ENCODE measurements at regions not wholly inside any gene's neighbourhood (a gene's known extent, or its start where the extent isn't known, plus 50 kb on each side); places are given as distances from the start of the nearest gene placed in this dataset.

DNA sequence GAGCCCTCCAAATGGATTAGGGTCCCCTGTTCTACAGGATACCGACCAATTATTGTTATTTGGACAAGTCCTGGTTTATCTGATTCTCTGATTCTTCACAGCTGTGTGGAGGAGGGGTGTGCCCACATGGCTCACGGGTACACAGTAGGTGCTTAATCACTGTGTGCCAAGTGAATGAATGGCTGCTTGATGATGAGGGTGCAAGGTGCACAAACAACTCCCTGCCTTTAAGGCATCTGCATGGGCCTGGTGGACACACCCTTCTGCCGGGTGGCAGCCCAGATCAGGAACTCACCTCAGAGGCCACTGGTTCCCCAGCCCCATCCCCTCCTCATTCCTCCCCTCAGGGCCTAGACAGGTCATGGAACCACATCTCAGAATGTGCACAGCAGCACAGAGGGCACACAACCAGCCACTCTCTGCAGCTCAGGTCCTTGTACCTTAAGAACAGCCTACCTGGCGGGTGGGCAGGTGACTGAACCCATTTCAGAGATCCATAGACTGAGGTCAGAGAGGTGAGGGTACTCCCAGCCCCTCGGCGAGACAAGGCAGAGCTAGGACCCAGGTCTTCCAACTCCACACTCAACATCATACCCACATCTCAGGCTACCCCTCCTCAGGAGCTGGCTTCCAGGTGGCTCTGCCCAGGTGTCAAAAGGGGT, 50.3 kb downstream of the SHANK2 start:
- no peak for DNase-seq

DNA sequence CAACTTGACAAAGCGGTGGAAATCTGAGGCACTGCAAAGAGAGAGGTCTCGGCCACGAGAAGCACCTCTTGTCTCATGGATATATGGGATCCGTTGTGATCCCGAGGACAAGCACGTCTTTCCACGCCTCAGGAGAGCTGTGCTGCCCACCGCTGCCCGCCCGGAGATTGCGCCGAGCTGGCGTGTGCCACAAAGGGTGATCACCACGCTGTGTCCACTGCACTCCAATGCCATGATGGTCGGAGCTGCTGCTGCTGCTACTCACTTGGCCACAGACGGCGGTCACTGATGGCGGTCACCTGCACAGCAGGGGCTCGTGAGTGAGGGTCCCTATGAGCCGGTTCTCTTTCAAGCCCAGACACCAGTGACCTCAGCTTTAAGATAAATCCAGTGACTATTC, 51.1 kb downstream of the SHANK2 start:
- no peak for DNase-seq

DNA sequence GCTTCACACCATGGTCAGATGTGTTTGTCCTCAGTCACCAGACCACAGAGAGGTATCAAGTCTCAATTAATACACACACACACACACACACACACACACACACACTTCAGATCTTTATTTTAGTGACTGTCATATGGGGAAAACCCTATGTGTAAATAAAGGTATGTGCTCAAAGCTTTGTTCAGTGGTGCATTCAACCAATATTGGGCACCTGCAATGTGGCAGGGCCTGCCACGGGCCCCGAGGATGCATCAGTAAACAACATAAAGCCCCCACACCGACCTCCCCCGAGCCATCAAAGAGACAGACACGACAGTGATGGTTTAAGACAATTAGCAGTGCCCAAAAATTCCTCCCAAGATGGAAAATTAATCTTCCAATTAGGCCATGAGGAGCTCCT, 51.6 kb downstream of the SHANK2 start:
- no peak for DNase-seq

DNA sequence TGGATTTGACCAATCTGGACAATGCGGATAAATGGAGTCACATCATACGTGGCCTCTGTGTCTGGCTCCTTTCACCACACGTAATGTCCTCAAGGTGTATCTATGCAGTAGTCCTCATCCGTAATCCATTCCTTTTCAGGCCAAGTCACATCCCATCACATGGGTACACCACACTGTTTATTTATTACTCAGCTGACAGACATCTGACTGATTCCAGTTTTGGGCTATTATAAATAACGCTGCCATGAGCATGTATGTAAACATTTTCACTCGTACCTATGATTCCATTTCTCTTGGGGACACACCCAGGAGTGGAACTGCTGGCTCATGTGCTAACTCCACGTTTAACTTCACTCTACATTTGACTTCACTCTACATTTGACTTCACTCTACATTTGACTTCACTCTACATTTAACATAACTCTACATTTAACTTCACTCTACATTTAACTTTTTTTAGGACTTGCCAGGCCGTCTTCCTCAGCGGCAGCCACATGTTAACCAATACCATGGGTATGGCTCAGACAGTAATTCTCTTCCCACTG, 52.1 kb downstream of the SHANK2 start:
- DNase-seq = no peak

DNA sequence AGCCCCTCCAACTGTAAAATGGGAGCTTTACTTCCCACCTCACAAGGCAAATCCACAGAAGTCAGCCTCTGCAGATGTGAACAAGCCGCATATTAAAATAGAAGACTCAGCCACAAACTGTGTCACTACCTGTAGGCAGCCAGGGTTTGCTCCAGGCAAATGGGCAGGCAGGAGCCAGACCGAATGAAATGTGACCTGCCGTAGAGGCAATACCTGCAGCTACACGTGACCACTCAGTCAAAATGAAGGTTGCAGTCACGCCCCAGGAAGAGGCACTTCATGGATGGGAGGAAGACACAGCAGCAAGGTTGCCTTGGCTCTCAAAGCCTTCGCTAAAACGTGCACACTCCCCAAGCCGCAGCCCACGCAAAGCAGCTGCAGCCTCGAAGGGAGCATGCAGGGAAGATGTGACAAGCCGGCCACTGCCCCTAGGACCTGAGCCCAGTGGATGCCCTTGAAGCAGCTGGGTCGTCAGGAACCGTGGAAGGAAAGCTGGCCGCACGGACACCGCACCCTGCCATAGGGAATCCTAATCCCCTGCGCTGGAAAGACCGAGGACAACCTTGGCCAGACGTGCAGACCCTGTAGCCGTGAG, 53.1 kb downstream of the SHANK2 start:
- DNase-seq = no peak

DNA sequence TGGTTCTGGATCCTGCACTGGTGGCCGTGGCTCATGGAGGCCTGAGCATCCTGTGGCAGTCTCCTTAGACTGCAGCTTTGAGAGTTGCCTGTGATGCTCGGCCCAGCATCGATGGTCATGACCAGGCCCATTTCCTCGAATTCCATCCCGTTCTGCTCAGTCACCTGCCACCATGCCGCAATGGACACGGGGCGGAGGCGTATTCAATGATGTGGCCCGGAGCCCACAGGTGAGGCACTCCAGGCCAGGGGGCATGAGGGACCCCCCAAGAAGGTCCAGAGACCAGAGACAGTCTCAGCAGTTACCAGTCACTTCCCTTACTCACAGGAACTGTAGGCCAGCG, 53.6 kb downstream of the SHANK2 start:
- DNase-seq = no peak

DNA sequence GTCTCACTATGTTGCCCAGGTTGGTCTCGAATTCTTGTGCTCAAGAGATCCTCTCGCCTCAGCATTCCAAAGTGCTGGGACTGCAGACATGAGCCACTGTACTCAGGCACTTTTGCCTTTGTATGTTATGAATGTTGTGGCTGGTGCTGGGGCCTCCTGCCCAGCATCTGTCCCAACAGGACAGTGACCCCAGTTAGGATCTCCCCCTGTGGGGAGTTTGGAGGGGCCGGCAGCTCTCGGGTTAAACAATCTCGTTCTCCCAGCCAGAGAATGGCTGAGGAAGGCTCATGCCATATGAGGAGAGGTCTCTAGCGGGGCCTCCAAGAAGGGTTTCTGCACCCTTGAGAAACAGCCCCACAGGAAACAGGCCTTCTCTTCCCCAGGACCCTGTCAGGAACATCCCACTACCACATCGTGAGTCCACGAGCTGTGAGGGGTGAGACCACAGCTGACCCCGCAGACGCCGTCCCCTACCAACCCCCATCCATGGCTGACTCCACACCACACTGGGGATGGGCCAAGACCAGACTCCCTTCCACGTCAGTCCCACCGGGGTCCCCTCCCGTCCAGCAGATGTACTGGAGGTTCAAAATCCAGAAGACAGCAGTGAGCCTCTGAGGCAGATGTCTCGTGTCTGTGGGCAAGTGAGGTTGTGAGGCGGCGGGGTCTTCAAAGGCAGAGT, 54.1 kb downstream of the SHANK2 start:
- DNase-seq = no peak

DNA sequence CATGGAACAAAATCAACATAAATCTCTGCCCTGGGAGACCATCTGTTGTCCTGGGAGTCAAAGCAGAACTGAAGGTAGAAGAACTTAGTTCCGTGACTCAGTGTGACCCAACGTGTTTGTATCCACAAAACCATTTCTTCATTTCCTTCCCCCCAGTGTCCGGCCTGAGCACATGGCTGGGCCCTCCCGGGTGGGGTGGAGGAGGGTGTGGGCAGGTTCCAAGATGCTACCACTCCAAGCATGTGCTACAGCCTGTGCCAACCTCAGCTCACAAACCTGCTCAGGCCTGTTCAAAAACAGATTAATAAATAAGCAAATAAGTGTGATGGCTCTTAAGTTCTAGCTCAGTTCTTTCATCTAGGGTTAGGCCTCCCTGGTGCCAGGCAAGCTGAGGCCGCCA, 55.3 kb downstream of the SHANK2 start:
- no peak for DNase-seq

DNA sequence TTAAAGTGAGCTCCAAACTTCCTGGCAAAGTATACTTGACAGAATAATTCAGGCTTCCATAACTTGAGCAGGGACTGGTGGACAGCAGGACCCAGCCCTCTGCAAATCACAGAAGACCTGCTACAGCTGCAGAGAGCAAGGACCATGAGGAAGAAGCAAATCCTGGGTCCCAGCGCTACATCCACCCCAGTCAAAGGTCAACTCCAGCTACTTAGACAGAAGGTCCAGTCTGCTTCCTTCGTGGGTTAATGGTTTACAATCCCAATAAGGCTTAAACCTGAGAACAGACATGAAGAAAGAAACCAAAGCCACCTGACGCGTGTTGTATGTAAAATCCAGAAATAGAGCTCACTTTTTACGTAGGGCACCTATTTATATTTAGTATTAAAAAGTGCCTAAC, 57.7 kb downstream of the SHANK2 start:
- DNase-seq = no peak

DNA sequence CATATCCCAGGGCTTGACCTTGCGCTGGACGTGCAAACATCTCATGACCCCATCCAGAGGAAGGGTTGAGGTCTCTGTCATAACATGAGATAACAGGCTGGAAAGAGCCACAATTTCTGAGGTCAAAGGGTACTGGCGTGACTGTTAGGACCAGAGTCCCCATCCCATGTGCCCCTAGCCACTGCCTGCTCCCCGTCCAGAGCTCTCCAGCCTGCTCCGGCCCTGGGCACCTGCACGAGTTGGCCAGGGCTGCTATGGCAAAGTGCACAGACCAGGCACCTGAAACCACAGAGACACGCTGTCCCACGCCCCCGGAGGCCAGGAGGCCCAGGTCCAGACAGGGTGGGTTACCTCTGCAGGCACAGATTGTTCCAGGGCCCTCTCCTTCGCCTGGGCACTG, 58.9 kb downstream of the SHANK2 start:
- DNase-seq = no peak

DNA sequence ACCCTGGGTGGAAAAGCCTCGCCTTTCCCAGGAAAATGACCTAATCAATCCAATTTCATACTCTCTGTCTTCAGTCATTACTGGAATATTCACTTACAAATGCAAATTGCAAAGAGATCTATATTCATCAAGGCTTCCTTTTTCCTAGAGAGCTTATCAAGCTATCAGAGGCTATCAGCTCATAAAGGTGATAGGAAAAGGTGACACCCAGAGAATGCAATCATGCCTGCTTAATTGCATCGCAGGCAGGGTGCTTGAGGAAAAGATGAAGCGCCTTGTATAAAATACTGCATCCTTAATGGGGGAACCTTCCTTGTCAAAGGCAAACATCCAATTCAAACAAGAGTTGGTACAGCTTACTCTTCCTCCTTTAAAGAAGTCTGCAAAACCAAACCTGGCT, 59.7 kb downstream of the SHANK2 start:
- DNase-seq = no peak

DNA sequence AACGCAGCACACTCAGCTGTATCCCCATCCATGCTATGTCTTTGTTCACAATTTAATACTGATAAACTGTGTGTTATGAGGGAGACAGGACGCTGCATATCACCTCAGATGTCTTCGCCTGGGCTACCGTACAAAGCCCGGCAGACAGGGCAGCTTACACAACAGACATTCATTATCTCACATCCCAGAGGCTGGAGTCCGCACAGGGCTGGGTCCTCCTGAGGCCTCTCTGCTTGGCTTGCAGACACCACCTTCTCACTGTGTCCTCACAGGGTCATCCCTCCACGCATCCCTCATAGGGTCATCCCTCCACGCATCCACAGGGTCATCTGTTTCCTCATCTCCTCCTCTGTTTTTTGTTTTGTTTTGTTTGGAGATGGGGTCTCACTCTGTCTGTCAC, 61.2 kb downstream of the SHANK2 start:
- no peak for DNase-seq

DNA sequence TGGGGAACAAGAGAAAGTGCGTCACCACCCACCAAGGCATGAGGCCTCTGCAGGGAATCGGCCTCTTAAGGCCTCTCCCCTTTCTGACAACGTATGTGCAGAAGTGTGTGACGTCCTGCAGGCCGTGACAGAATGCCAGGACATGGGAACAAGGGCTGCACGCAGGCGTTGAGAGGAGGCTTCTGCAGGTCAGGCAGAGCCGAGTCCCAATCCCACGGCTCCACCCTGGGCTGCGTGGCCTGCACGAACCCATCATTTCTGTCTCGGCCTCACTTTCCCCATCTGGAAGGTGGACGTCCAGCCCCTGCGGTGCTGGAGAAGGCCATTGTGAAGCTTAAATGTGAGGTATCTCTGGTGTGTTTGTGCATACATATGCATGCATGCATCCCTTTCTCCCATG, 61.8 kb downstream of the SHANK2 start:
- no peak for DNase-seq

DNA sequence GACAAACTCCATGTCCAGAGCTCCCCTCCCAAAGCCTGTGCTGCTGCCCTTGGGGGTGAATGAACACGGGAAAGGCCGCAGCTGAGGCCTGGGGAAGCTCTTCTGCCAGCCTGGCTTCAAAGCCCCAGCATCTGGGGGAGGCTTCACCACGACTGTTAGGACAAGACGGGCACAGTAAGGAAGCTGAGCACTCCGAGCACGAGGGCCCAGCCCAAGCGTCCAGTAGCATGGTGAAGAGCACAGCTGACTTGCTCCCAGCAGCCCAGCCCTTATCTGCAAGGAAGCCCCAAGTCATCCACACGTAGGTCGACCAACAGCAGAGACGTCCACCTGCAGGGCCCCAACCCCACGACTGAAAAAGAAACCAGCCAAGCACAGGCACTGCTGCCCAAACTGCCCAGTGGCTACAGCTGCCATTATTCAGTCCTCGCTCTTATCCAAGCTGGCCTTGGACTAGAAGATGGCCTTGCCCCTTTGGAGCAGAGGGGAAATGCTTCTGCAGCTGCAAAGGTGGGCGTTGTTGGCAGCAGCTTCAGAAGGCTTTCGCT, 62.5 kb downstream of the SHANK2 start:
- no peak for DNase-seq

DNA sequence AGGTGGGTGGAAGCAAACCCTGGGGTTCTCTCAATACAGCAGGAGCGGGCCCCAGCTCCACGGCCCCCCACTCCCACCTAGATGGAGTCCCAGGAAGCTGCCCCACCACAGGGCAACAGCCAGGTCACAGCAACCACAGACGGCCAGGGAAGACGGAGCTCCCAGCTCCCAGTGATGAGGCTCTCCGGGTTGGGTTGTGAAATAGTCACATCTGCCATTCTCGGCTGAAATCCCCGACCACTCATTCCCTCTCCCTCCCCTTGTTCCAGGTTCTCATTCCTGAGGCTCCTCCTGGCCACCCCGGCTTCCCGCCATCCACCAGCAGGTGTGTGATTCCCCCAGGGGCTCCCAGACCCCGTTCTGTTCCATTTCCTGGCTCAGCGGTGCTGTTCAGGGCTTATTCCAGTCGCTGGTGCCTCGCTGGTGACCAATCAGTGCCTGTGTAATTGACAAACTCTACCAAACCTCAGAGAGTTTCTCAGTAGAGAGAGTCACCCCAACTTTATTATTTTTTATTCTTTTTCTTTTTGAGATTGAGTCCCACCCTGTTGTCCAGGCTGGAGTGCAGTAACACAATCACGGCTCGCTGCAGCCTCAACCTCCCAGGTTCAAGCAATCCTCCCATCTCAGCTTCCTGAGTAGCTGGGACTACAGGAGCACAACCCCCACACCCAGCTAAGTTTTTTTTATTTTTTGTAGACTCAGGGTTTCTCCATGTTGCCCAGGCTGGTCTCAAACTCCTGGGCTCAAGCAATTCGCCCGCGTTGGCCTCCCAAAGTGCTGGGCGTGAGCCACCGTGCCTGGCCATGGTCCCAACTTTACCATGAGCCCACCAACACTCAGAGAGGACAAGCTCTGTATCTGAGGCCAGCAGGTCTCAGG, 63.2 kb downstream of the SHANK2 start:
- DNase-seq = no peak

DNA sequence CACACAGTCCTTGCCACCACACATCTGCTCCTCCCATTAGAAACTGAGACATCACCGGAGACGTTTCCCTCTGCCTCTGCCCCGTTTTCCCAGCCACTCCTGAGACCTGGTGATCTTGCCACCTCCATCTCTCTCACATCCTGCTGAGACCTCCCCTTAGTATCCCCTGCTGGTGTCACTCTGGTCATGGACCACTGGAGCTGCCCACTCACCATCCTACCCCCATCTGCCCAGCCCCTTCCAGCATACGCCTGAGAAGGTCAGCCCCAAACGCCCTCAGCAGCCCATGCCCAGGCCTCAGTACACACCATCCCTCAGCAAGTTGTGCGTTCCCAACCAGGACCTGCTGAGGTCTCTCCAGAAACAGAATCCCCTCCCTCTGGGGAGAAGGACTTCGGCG, 64.3 kb downstream of the SHANK2 start:
- DNase-seq = no peak

DNA sequence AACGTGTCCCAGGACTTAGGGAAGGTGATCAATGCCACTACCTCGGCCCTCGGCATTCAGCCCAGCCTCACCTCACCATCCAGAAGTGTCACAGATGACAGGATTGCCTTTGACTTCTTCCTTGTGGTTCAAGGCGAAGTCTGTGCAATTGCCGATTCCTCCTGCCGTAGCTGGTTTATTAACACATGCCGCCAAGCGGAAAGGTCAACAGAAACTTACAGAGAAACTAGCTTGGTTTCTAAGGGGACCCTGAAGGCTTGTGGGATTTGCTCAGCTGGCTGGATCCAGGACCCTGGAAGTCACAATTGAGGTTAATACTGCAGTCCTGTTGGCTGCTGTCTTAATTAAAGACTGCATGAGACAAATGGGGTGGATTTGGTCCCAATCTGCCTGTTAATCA, 65.6 kb downstream of the SHANK2 start:
- no peak for DNase-seq

DNA sequence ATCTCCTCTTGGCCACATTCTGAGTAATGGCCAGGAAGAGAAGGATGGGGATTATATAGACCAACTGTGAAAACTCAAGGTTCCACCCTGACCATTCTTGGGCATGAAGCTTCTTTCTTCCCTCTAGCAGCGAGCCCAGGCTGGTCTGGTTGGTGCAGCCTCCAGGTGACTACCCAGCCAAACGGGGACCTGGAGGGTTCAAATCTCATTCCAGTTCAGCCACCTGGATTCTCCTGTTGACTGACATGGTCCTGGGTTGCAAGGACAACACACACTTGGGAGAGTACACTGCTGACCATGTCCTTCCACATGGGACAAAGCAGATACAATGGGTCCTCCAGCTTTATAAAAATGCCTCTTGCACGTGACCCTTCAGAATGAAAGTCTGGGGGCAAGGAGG, 67.0 kb downstream of the SHANK2 start:
- no peak for DNase-seq

DNA sequence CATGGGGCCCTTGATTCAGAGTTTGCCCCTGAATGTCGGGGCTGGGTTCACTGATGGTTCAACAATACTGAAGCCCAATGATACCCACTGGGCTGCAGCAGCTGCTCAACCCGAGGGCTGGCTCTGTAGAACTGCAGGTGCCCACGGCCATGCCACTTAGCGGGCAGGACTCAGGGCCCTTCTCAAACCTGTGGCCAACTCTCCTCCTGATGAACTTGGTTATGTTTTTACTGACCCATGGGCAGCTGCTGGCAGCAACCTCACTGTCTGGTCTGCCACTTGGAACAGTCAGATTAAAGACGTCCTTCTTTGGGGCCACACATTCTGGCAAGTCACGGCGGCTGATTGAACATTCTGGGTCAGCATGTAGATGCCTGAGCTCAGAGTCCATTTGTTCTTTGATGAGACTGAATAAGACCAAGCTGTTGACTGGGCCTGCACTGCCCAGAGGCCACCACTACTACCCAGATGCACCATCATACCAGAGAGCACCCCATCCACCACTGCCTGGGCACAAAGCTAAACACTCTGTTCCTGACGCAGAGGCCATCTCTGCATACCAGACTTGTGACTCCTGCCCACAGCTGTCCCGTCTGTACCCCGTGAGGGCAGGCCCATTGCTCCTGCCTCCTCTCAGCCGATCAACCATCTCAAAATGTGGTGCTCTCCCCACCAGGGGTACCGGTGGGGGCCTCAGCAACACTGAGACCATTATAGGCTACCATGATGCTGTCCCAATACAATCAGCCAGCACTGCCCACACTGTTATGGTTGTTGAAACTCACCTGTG, 67.8 kb downstream of the SHANK2 start:
- no peak for DNase-seq

DNA sequence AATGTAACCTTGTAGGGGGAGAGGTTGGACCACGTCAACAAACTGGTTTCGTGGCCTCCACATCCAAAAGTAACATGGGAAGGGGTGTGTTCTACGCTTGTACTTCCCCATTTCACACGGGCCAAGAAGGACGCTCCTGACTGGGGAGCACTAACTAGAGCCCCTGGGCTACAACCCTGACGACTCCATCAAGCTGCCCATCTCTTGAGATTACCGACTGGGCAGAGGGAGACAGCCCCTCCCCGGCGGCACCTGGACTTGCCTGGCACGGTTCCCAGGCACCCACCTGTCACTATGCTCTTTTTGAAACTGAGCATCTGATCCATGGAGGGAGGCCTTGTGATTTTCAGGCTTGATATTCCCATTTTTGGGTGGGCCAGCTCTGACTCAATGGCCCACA, 68.5 kb downstream of the SHANK2 start:
- no peak for DNase-seq

DNA sequence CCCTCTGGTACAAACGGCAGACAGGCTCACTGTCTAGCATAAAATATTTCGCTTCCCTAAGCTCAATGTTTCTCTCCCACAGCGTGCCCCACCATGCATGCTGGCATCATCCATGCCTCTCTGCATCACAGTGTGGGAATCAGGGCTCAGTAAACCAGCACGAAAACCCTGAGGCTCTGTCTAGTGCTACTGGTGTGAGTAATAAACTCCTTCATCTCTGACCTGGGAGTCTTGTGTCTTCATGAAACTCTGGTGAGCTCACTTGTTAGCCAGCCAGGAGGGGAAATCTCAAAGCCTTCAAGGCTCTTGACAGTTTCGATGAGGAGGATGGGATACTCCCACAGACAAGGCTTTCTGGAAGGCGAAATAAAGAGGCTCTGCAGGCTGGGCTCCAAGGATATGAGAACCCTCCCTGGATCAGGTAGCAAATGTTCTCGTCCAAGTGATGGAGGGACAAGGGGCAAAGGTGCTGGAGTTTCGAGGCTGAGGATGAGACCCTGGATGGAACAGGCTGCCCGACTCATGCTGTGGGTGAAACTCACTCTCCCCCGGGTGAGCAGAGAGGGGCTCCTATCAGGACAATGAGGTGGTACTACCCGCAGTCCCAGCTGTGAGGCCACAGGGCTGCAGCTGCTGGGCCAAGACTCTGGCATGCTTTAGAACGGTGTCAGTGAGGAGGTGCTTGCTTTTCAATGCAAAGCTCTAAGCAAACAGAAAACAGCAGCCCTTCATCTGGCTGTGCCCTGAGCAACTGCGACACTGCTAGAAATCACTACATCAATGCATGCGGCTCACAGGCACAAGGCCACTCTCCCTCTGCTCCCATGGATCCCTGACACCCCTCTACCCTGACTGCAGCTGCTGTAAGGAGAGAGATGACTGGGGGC, 69.3 kb downstream of the SHANK2 start:
- no peak for DNase-seq

All from hematopoietic multipotent progenitor cell treated with erythropoietin and hydrocortisone succinate and interleukin-3 and kit ligand, for 6 days (in vitro differentiated cells).